SK-N-SH (cell line): ENCODE measurements at regions not wholly inside any gene's neighbourhood (a gene's known extent, or its start where the extent isn't known, plus 50 kb on each side); places are given as distances from the start of the nearest gene placed in this dataset.

Experiments used
- CTCF ChIP-seq: fragments of 200-600 bp; sonication (generic); IDR thresholded peaks from 2 replicates; pipeline ENCODE4 v1.6.1; 2017; ENCODE audit warnings: antibody characterized with exemption, mild to moderate bottlenecking, moderate library complexity
- ELF1 ChIP-seq: IDR thresholded peaks from 2 replicates; pipeline ENCODE4 v1.4.0; 2012
- MXI1 ChIP-seq: IDR thresholded peaks from 2 replicates; pipeline ENCODE4 v1.6.1; 2012; ENCODE audit warnings: mild to moderate bottlenecking, low read depth, low read length, improper control_type of control experiment
- POLR2AphosphoS5 ChIP-seq: IDR thresholded peaks from 2 replicates; pipeline ENCODE4 v1.6.1; 2012; ENCODE audit warnings: low read depth, low read length
- RAD21 ChIP-seq: IDR thresholded peaks from 2 replicates; pipeline ENCODE4 v1.6.1; 2012; ENCODE audit warnings: mild to moderate bottlenecking, low read length
- YY1 ChIP-seq: IDR thresholded peaks from 2 replicates; pipeline ENCODE4 v1.4.0; 2012; ENCODE audit warnings: low read depth, mild to moderate bottlenecking

- no peak for TF ChIP-seq CTCF
- no peak for TF ChIP-seq POLR2AphosphoS5
- no peak for TF ChIP-seq YY1
- no peak for TF ChIP-seq ELF1
- no peak for TF ChIP-seq MXI1
- TF ChIP-seq RAD21: no peak
Measured at GRCh38 chr3:59545374-59545773, 495.5 kb upstream of the CFAP20DC start.
